ENCODE measurements at regions not wholly inside any gene's neighbourhood (a gene's known extent, or its start where the extent isn't known, plus 50 kb on each side); places are given as distances from the start of the nearest gene placed in this dataset.

- H3K27me3 ChIP-seq = no peaks in the 10 kb centered on the region
- TF ChIP-seq POLR2A (IDR thresholded peaks at IDR 0.05) (no peak), EP300 (IDR thresholded peaks at IDR 0.05) (no peak), CTCF (IDR thresholded peaks at IDR 0.05) (no peak)
- WGBS, 3 donors = 64 to 76% (median 65%) methylated on average over 6 to 23 of the region's 23 CpGs
- no peaks in the 10 kb centered on the region for H3K36me3 ChIP-seq
- no peaks in the 10 kb centered on the region for H3K4me1 ChIP-seq (ENCODE audit: insufficient read depth)
- no peak overlapping the region for H3K27ac ChIP-seq
- intact Hi-C loops (cut with DNase I) = no loop called here
- no peak for DNase-seq
- H3K9me3 ChIP-seq = no peaks in the 10 kb centered on the region
- no peak overlapping the region for H3K4me3 ChIP-seq
These were observed 61.0 kb upstream of the SLCO4A1 start for GRCh38 chr20:62581308-62581707.

GRCh38 chr20:62581806-62582205 lies 60.5 kb upstream of the SLCO4A1 start:
- Histone ChIP-seq H3K27ac (no peak overlapping the region), H3K4me1 (ENCODE audit: insufficient read depth) (no peaks in the 10 kb centered on the region), H3K4me3 (no peak overlapping the region), H3K9me3 (no peaks in the 10 kb centered on the region), H3K27me3 (no peaks in the 10 kb centered on the region), H3K36me3 (no peaks in the 10 kb centered on the region)
- 8 to 13% (median 12%) methylated on average over 16 of the region's 16 CpGs for WGBS, 3 donors
- no peak for TF ChIP-seq EP300 (IDR thresholded peaks at IDR 0.05)
- no peak for TF ChIP-seq CTCF (IDR thresholded peaks at IDR 0.05)
- no peak for TF ChIP-seq POLR2A (IDR thresholded peaks at IDR 0.05)
- DNase-seq = no peak
- intact Hi-C loops (cut with DNase I) = no loop called here

GRCh38 chr20:62583424-62583920 lies 58.8 kb upstream of the SLCO4A1 start:
- Histone ChIP-seq H3K27me3 (no peaks in the 10 kb centered on the region), H3K4me3 (no peak overlapping the region), H3K27ac (no peak overlapping the region), H3K9me3 (no peaks in the 10 kb centered on the region), H3K4me1 (ENCODE audit: insufficient read depth) (no peaks in the 10 kb centered on the region), H3K36me3 (no peaks in the 10 kb centered on the region)
- TF ChIP-seq CTCF (IDR thresholded peaks at IDR 0.05) = no peak
- TF ChIP-seq EP300 (IDR thresholded peaks at IDR 0.05) = no peak
- no peak for TF ChIP-seq POLR2A (IDR thresholded peaks at IDR 0.05)
- no peak for DNase-seq
- intact Hi-C loops (cut with DNase I) = no loop called here
- WGBS, 3 donors = 26 to 41% (median 32%) methylated on average over 12 of the region's 12 CpGs

GRCh38 chr20:62584671-62585460 lies 57.4 kb upstream of the SLCO4A1 start:
- DNase-seq = no peak
- H3K4me1 ChIP-seq (ENCODE audit: insufficient read depth) = no peaks in the 10 kb centered on the region
- H3K4me3 ChIP-seq = no peak overlapping the region
- 57 to 66% (median 65%) methylated on average over 16 of the region's 16 CpGs for WGBS, 3 donors
- no peak for TF ChIP-seq POLR2A (IDR thresholded peaks at IDR 0.05)
- no peak for TF ChIP-seq CTCF (IDR thresholded peaks at IDR 0.05)
- no peak for TF ChIP-seq EP300 (IDR thresholded peaks at IDR 0.05)
- no peaks in the 10 kb centered on the region for H3K9me3 ChIP-seq
- H3K36me3 ChIP-seq = no peaks in the 10 kb centered on the region
- intact Hi-C loops (cut with DNase I) = no loop called here
- H3K27ac ChIP-seq = no peak overlapping the region
- no peaks in the 10 kb centered on the region for H3K27me3 ChIP-seq
